AG10803 (cell line): ENCODE measurements at regions not wholly inside any gene's neighbourhood (a gene's known extent, or its start where the extent isn't known, plus 50 kb on each side); places are given as distances from the start of the nearest gene placed in this dataset.

Source experiments
- DNase-seq: peaks from one replicate; pipeline ENCODE4 v3.0.0; 2010; ENCODE audit warnings: low read depth
- H3K4me3 ChIP-seq: 2 replicates; pipeline ENCODE4 v1.5.1; 2011; ENCODE audit warnings: mild to moderate bottlenecking, low read length, control low read depth
- CTCF ChIP-seq: conservative IDR thresholded peaks from 2 replicates; pipeline ENCODE4 v1.5.1; 2011; ENCODE audit warnings: mild to moderate bottlenecking, low read length, control low read depth, inconsistent platforms

- no peak for TF ChIP-seq CTCF
- DNase-seq: no peak
- no peak overlapping the region for H3K4me3 ChIP-seq
These were observed 139.7 kb downstream of the MYCN start for GRCh38 chr2:16080071-16080470.

- no peak for DNase-seq
- H3K4me3 ChIP-seq: no peak overlapping the region
- TF ChIP-seq CTCF: no peak
These were observed 139.3 kb downstream of the MYCN start for GRCh38 chr2:16079637-16080036.

- no peak overlapping the region for H3K4me3 ChIP-seq
- TF ChIP-seq CTCF: no peak
- no peak for DNase-seq
These were observed 137.3 kb downstream of the MYCN start for GRCh38 chr2:16077601-16078000.

- no peak overlapping the region for H3K4me3 ChIP-seq
- no peak for TF ChIP-seq CTCF
- DNase-seq: no peak
These were observed 136.6 kb downstream of the MYCN start for GRCh38 chr2:16076911-16077310.

- H3K4me3 ChIP-seq: no peak overlapping the region
- no peak for DNase-seq
- TF ChIP-seq CTCF: no peak
These were observed 135.0 kb downstream of the MYCN start for GRCh38 chr2:16075045-16076012.

GRCh38 chr2:16073921-16074425 is 133.6 kb downstream of the MYCN start:
- no peak for DNase-seq
- H3K4me3 ChIP-seq: no peak overlapping the region
- no peak for TF ChIP-seq CTCF

- DNase-seq: no peak
- no peak for TF ChIP-seq CTCF
- no peak overlapping the region for H3K4me3 ChIP-seq
These were observed 133.1 kb downstream of the MYCN start for GRCh38 chr2:16073471-16073870.
